ENCODE measurements at regions not wholly inside any gene's neighbourhood (a gene's known extent, or its start where the extent isn't known, plus 50 kb on each side); places are given as distances from the start of the nearest gene placed in this dataset.

DNA sequence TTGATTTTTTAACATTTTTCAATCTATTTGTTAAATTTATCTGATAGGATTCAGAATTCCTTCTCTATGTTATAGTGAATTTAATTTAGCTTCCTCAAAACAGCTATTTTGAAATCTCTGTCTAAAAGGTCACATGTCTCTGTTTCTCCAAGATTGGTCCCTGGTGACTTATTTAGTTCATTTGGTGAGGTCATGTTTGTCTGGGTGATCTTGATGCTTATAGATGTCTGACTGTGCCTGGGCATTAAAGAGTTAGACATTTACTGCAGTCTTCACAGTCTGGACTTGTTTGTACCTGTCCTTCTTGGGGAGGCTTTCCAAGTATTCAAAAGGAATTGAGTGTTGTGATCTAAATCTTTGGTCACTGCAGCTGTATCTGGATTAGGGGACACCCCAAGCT, 169.5 kb upstream of the C2CD4B start:
- TF ChIP-seq, protein P1, sequence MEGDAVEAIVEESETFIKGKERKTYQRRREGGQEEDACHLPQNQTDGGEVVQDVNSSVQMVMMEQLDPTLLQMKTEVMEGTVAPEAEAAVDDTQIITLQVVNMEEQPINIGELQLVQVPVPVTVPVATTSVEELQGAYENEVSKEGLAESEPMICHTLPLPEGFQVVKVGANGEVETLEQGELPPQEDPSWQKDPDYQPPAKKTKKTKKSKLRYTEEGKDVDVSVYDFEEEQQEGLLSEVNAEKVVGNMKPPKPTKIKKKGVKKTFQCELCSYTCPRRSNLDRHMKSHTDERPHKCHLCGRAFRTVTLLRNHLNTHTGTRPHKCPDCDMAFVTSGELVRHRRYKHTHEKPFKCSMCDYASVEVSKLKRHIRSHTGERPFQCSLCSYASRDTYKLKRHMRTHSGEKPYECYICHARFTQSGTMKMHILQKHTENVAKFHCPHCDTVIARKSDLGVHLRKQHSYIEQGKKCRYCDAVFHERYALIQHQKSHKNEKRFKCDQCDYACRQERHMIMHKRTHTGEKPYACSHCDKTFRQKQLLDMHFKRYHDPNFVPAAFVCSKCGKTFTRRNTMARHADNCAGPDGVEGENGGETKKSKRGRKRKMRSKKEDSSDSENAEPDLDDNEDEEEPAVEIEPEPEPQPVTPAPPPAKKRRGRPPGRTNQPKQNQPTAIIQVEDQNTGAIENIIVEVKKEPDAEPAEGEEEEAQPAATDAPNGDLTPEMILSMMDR (IDR thresholded peaks at IDR 0.05; ENCODE audit: low read depth, low read length), result no peak
- TF ChIP-seq EZH2phosphoT487 (IDR thresholded peaks at IDR 0.05; ENCODE audit: low read depth), result no peak

All from OCI-LY3 (cell line).